ENCODE measurements at regions not wholly inside any gene's neighbourhood (a gene's known extent, or its start where the extent isn't known, plus 50 kb on each side); places are given as distances from the start of the nearest gene placed in this dataset.

DNA sequence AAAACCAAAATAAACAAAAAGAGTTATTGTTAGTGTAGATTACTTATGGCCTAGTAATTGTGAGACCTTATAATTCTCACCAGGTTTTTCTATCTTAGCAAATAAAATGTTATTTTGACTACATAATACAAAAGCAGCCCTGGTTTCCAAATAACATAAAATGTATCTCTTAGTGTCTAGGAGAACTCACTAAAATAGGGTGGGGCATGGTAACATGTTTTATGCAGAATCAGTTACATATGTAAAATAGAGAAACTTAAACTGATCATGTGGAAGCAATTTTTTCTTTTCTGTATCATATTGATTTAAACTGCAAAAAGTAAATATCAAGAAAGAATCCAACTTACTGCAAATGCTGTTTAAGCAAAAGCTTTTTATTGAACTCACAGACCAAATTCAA, 431.1 kb upstream of the ALCAM start:
- Histone ChIP-seq H3K4me3 (ENCODE audit: extremely low read depth in 1 of 4, insufficient read depth in 2 of 4, low read depth in 3 of 4, low read length in 4 of 4) (no peak overlapping the region), H2BK120ac (replicated peaks; ENCODE audit: low read depth, low read length) (no peak overlapping the region), H3K79me2 (ENCODE audit: control insufficient read depth in 1 of 2, insufficient read depth in 2 of 2, low read length in 2 of 2) (no peaks in the 10 kb centered on the region), H3K56ac (replicated peaks; ENCODE audit: insufficient read length, low read depth, low read length) (no peak overlapping the region), H2BK20ac (ENCODE audit: low read length) (no peak overlapping the region), H2AFZ (ENCODE audit: low read length) (no peak overlapping the region), H2AK5ac (ENCODE audit: low read depth, low read length) (no peak overlapping the region), H4K91ac (replicated peaks; ENCODE audit: insufficient read length, low read length) (no peak overlapping the region), H3K79me1 (ENCODE audit: low read depth, low read length) (no peaks in the 10 kb centered on the region), H4K20me1 (replicated peaks in 1 of 2; ENCODE audit: control insufficient read depth in 1 of 2, insufficient read depth in 2 of 2, low read length in 2 of 2) (no peaks in the 10 kb centered on the region), H4K8ac (ENCODE audit: extremely low read depth, insufficient read depth, low read length) (no peak overlapping the region), H3K23ac (ENCODE audit: insufficient read length) (no peak overlapping the region), H2BK15ac (ENCODE audit: low read length) (no peak overlapping the region), H3K27ac (ENCODE audit: low read depth, low read length) (no peak overlapping the region), H3K14ac (ENCODE audit: insufficient read length) (no peak overlapping the region), H3K4me2 (ENCODE audit: insufficient read depth in 1 of 2, low read depth in 2 of 2, low read length in 2 of 2) (no peak overlapping the region), H3K4me1 (replicated peaks in 1 of 4; ENCODE audit: control insufficient read depth in 3 of 4, insufficient read depth in 4 of 4, low read length in 3 of 4) (no peaks in the 10 kb centered on the region), H3K18ac (ENCODE audit: extremely low read depth, low read length) (no peak overlapping the region), H3K36me3 (ENCODE audit: control insufficient read depth in 2 of 4, insufficient read depth in 4 of 4, low read length in 3 of 4) (no peaks in the 10 kb centered on the region), H2BK12ac (ENCODE audit: low read depth, low read length) (no peak overlapping the region), H4K5ac (ENCODE audit: insufficient read length, low read depth, low read length) (no peak overlapping the region), H3K4ac (replicated peaks; ENCODE audit: insufficient read length, low read depth, low read length) (no peak overlapping the region), H3K23me2 (ENCODE audit: low read depth, low read length) (no peaks in the 10 kb centered on the region), H3K27me3 (replicated peaks in 1 of 4; ENCODE audit: control insufficient read depth in 3 of 4, extremely low read depth in 1 of 4, insufficient read depth in 3 of 4, low read length in 3 of 4) (no peaks in the 10 kb centered on the region), H2BK5ac (ENCODE audit: low read depth, low read length) (no peak overlapping the region), H3K9me3 (ENCODE audit: insufficient read depth in 2 of 2, low read depth in 1 of 2, low read length in 1 of 2) (no peaks in the 10 kb centered on the region), H3K9ac (replicated peaks in 1 of 4; ENCODE audit: extremely low read depth in 1 of 4, low read depth in 3 of 4, low read length in 3 of 4) (no peak overlapping the region)
- ChIA-PET CTCF (ENCODE audit: partially characterized antibody) (no interaction called here), POLR2A (ENCODE audit: partially characterized antibody) (no interaction called here)
- FAIRE-seq (no peak), DNase-seq (ENCODE audit: low read depth in 1 of 2, low spot score in 2 of 2) (no peak)
- TF ChIP-seq SAP30 (IDR thresholded peaks at IDR 0.05; ENCODE audit: insufficient read depth, insufficient replicate concordance, low read length) (no peak), RFX5 (IDR thresholded peaks at IDR 0.05; ENCODE audit: borderline replicate concordance, low read depth, low read length) (no peak), HDAC6 (IDR thresholded peaks at IDR 0.05; ENCODE audit: low read depth, low read length) (no peak), GABPA (IDR thresholded peaks at IDR 0.05; ENCODE audit: borderline replicate concordance, insufficient read depth, low read length) (no peak), SRF (IDR thresholded peaks at IDR 0.05; ENCODE audit: low read depth, low read length) (no peak)
- TF ChIP-seq, protein P1, sequence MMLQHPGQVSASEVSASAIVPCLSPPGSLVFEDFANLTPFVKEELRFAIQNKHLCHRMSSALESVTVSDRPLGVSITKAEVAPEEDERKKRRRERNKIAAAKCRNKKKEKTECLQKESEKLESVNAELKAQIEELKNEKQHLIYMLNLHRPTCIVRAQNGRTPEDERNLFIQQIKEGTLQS (IDR thresholded peaks at IDR 0.05; ENCODE audit: insufficient read depth, low read depth, low read length), result no peak
